Activated CD4-positive, CD25-positive, alpha-beta regulatory T cell treated with anti-CD3 and anti-CD28 coated beads, Interleukin-2, amount 50 U/mL, for 72 hours (primary cell): ENCODE measurements at regions not wholly inside any gene's neighbourhood (a gene's known extent, or its start where the extent isn't known, plus 50 kb on each side); places are given as distances from the start of the nearest gene placed in this dataset.

Experiments
- DNase-seq: peaks from one replicate; pipeline ENCODE4 v3.0.0; 2021

DNA sequence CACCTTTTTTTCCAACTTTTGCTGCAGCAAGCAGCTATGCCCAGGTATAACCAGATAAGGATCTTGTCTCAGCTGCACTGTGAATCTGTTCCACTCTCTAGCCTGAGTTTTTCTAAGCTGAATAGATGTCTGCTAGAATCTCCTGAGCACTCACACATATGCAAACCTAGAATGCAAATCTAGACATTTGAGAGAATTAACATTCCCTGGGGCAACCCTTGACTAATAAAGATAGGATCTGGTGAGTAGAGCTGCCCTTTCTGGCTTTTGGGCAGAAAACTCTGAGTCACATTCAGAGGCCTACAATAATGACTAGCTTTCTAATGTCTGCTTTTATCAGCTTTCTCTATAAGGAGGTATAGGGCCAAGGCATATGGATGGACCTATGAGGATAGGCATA, 61.4 kb upstream of the BARHL2 start:
- DNase-seq: no peak

GRCh38 chr1:90773812-90774211, 56.7 kb upstream of the BARHL2 start:
- DNase-seq: no peak

DNA sequence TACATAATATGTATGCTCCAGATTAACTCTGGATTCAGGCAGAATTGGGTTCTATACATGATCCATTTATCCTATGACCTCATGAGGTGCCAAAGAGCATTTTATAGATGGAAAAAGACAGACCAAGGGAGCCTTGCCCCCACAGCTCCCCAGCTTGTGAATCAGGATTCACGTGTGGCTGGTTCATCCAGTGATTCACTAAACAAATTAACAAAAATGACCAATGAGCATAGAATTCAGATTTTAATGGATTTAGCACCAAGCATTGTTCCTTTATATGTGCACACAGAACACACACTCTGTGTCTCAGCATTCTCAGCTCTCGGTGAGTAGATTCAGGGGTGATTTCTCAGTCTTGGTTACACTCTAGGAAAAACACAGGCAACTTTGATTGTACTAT, 51.7 kb upstream of the BARHL2 start:
- no peak for DNase-seq

GRCh38 chr1:90768098-90768497, 51.0 kb upstream of the BARHL2 start:
- no peak for DNase-seq
